Inferior parietal cortex (tissue), 1 donor: ENCODE measurements at regions not wholly inside any gene's neighbourhood (a gene's known extent, or its start where the extent isn't known, plus 50 kb on each side); places are given as distances from the start of the nearest gene placed in this dataset.

ENCODE experiments used
- DNase-seq: peaks from one replicate; pipeline ENCODE4 v3.0.0-alpha.2; 2016; ENCODE audit errors: extremely low spot score

DNA sequence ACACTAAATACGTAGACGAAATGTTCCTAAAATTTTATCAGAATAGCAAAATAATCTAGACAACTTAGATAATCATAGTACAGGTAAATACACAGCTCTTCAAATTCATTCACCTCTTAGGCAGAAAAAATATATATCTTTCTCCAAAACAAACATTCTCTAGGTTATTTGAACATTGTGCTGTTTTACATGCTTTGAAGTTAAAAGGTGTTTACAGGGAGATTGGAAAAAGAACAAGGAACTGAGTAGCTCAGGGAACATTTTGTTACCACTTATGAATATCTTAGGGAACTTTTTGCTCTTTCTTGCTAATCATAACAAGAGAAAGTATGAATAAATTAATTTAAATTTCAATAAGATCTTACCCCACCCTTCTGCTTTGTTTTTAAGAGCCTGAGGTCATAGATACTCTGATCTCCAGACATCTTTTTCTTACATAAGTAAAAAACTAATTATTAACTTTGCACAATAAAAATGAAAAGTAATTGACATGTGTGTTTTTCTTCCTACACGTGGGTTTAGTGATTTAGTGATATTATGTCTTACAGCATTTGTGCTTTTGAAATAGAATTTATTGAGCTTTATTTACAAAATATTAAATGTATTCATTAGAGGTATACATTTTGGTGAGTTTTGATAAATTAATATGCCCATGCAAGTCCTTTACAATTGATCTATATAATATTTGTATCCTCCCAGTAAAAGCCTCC, 1141.4 kb upstream of the EYS start:
- no peak for DNase-seq

- no peak for DNase-seq
These were observed 1131.7 kb upstream of the EYS start for GRCh38 chr6:66838764-66839163.

DNA sequence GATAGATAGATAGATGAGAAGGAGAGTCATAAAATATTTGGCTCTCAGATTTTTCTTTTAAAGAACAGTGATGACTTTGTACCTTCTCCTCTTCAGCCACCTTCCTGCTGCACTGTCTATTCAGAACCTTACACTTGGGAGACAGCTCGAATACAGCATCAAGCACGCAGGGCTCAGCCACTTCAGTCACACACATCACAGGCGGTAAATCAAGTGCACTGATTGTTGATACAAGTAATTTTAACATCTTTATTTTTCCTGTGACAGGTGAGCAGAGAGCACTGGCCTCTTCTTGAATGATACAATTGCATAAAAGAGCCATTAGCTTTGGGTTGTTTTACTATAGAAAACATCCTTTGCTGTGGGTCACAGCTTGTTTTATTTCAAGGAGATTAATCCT, 1118.5 kb upstream of the EYS start:
- DNase-seq = no peak

DNA sequence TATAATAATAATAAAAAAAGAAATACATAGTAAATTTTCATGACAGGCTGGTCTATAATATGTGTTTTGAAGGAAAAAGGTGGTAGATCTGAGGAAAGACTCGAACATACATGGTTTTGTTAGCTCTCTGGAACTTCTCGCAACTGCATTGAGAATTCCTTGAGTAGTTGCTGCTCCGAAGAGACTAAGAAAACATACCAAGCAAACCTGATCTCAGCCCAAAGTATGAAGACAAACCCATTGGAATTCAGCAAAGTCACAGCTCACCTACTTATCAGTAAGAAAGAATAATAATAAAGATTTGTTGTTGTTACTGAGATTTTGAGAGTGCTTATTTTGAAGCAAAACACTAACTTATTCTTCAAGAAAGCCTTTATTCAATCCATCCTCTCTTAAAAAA, 1107.1 kb upstream of the EYS start:
- DNase-seq = no peak

GRCh38 chr6:66808771-66809170, 1101.7 kb upstream of the EYS start:
- no peak for DNase-seq

DNA sequence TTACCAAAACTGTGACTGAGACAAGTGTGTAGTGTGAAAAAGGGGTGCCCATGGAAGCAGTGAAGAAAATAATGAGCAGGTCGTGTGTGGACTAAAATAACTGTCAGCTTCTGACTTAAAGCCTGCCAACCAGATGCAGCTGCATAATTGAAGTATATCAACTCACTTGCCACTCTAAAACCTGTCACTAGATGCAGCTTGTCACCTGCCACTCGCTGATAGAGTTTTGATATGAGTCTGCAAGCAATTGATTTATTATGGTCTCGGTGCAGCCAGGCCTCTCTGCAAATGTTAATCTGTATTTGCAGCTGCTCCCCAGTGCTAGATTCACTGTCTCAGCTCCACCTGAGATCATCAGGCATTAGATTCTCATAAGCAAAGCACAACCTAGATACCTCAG, 1090.0 kb upstream of the EYS start:
- DNase-seq = no peak

- no peak for DNase-seq
These were observed 1081.6 kb upstream of the EYS start for GRCh38 chr6:66788579-66788978.

GRCh38 chr6:66772800-66773199, 1065.8 kb upstream of the EYS start:
- DNase-seq = peak; percentile 28

- DNase-seq = no peak
These were observed 1064.6 kb upstream of the EYS start for GRCh38 chr6:66771626-66772025.

DNA sequence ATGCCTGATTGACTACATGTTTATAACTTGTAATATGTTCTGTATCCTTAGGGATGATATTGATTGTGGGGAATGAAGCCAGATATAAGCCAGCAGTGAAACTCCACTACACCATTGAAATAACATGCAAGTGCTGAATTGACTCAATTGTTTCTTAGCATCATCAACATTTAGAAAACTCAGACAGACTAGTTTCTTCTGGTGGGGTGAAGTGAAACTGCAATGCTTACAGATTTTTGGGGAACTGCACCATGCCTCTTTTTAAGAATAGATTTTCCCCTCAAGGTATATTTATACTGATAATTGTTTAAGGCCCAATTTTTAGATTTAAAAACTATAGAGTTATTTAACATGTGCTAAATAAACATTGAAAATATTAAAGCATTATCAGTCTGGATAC, 1044.6 kb upstream of the EYS start:
- DNase-seq = no peak

GRCh38 chr6:66740346-66740745, 1033.3 kb upstream of the EYS start:
- DNase-seq = no peak

GRCh38 chr6:66735106-66735890, 1028.3 kb upstream of the EYS start:
- DNase-seq = no peak

DNA sequence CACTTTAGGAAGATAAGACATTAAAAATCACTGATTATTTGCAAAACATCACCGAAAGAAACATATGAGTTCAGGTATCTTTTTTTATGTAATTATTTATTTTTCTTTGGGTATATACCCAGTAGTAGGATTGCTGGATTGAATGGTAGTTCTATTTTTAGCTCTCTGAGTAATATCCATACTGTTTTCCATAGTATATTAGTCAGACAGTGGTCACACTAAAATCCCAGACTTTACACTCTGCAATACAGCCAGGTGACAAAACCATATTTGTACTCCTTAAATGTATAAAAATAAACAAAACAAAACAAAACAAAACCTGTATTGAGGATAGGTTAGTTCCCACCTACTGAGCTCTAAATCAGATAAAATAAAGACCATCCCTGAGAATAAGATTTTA, 1024.3 kb upstream of the EYS start:
- DNase-seq = no peak

- no peak for DNase-seq
These were observed 1018.6 kb upstream of the EYS start for GRCh38 chr6:66725670-66726069.

GRCh38 chr6:66717801-66718200, 1010.8 kb upstream of the EYS start:
- DNase-seq = no peak

DNA sequence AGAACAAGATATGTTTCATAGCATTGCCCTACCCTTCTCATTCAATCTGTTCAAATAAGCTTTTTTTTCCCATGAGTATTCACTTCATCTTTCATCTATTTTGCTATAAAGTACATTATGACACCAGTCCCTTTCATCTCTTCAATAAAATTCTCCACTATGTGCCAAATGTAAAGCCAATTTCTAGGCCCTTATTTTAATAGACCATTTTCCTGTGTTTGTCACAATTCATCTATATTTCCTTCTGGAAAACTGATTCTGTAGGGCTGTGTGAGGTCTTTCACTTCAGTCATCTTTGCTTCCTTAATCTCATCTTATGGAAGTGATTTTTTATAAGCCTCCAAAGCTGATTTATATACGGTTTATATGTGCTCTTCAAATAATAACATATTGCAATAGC, 992.4 kb upstream of the EYS start:
- no peak for DNase-seq

DNA sequence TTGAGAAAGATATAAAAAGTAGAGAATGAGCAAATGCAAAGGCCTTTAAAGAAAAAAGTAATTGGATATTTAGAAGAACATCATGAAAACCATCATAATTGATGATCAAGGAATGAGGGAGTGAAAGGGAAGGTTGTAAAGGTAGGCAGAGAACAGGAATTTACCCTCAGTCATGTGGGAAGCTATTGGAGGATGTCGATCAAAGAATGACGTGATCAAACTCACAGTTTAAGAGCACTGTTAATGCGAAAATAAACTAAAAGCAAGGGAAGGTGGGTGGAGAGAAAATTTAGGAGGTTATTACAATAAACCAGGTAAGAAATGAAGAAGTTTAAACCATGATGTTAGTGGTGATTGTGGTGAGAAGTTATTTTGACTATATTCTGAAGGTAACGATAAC, 982.6 kb upstream of the EYS start:
- no peak for DNase-seq

- DNase-seq = no peak
These were observed 980.6 kb upstream of the EYS start for GRCh38 chr6:66687611-66688140.

DNA sequence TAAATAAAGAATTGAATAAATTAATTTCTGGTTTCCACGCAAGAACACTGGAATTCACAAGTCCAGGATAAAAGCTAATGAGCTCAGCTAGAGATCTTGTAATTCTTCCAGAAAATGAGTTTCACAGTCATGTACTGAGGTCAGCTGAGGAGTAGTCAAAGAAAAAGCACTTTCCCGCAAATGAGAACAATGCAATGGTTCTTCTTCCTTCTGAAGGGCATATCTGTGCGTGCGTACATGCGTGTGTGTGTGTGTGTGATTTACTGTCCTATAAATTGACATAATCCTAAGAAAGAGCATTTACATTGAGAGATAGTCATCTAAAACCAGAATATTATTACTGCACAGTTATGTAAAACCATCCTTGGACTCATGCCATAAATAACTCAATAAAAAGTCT, 968.9 kb upstream of the EYS start:
- DNase-seq = no peak

DNA sequence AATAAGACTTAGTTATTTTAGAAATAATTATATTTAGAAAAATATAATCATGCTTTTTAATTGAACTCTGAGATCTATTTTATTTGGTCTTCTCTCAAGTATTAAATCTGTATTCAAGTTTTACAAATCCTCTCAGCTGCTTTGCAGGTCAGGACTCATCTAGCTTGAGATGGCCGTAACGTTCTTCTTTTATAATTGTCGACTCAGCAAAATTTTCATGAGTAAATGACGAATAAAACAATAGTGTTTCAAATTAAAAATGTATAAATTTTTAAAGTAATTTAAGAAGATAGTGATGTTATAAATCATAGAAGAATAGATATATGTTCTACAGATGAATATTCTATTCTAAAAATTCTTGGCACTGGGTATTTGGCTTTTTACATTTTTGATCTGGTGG, 957.1 kb upstream of the EYS start:
- no peak for DNase-seq

DNA sequence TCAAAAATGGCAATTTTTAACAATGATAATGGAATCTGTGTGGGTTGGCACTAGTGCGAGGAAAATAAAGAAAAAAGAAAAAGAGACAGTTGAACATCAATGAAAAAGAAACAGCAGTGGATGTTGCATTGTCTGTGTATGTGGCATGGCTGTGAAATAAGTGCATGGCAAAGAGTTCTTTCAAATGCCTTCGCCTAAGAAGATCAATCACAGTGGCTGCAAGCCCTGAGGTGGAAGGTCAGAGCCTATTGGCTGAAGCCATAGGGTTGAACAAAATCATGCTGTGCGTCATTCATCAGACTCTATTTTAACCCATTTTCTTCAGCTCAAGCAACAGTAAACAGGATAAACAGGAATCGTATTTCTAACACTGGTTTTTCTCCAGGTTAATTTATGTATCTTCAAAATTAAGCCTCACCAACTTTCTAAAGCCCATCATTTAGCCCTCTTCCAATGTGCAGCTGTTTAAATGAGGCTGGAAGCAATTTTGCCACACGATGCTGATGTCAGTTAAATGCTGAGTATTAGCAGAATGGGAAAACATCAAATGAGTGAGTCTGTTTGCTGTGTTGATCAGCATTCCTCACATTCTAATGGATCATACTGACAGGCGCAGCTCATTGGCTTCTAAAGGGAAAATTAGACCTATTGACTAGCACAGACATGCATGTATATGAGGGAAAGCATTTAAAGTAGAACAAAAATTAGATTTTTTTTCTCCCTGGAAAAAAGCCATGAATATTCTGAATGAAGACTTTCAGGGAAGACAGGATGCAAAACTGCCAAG, 955.9 kb upstream of the EYS start:
- DNase-seq = no peak

- DNase-seq = peak; percentile 15
These were observed 955.2 kb upstream of the EYS start for GRCh38 chr6:66662196-66662595.
